Keratinocyte (primary cell): ENCODE measurements at regions not wholly inside any gene's neighbourhood (a gene's known extent, or its start where the extent isn't known, plus 50 kb on each side); places are given as distances from the start of the nearest gene placed in this dataset.

ENCODE experiments used
- DNase-seq: peaks from one replicate; pipeline ENCODE4 v3.0.0-alpha.2; 2011; ENCODE audit warnings: low read depth, missing footprints, low spot score
- FAIRE-seq: peaks from 2 replicates; lab custom pipeline; 2011; peaks lifted over from hg19 to GRCh38; lab: Jason Lieb, UNC
- H2AFZ ChIP-seq: 2 replicates; pipeline ENCODE4 v1.6.0; 2012; ENCODE audit warnings: low read length, control low read depth, inconsistent platforms; ENCODE audit not compliant: control insufficient read depth
- H3K27ac ChIP-seq: 2 replicates; pipeline ENCODE4 v1.5.1; 2011; ENCODE audit warnings: low read length; ENCODE audit not compliant: control insufficient read depth, insufficient read depth
- H3K27me3 ChIP-seq: 3 replicates; pipeline ENCODE4 v1.6.0; 2011; ENCODE audit warnings: low read length; ENCODE audit not compliant: control insufficient read depth, insufficient read depth; ENCODE audit errors: extremely low read depth
- H3K36me3 ChIP-seq, 2 experiments: 2 replicates in 1 of 2; 3 replicates in 1 of 2; pipeline ENCODE4 v1.5.1; 2011; ENCODE audit warnings: low read length in 2 of 2, mild to moderate bottlenecking in 1 of 2; ENCODE audit not compliant: control insufficient read depth in 2 of 2, insufficient read depth in 2 of 2; ENCODE audit errors: extremely low read depth in 1 of 2
- H3K4me1 ChIP-seq: 3 replicates; pipeline ENCODE4 v1.5.1; 2011; ENCODE audit warnings: low read length; ENCODE audit not compliant: control insufficient read depth, insufficient read depth; ENCODE audit errors: extremely low read depth
- H3K4me2 ChIP-seq: 3 replicates; pipeline ENCODE4 v1.6.0; 2011; ENCODE audit warnings: low read depth, low read length; ENCODE audit not compliant: control insufficient read depth, insufficient read depth; ENCODE audit errors: extremely low read depth
- H3K4me3 ChIP-seq, 3 experiments: fragments of 200-600 bp in 1 of 3; sonication (generic) in 1 of 3; 2 replicates in 2 of 3; 3 replicates in 1 of 3; pipeline ENCODE4 v1.5.1; 2011 to 2016; ENCODE audit warnings: low read length in 3 of 3, mild to moderate bottlenecking in 3 of 3, control low read depth in 2 of 3, inconsistent platforms in 1 of 3, low read depth in 1 of 3, mixed read lengths in 1 of 3, mixed run types in 1 of 3, moderate library complexity in 1 of 3; ENCODE audit not compliant: control insufficient read depth in 2 of 3, insufficient read depth in 2 of 3; ENCODE audit errors: extremely low read depth in 1 of 3
- H3K79me2 ChIP-seq: 2 replicates; pipeline ENCODE4 v1.6.0; 2012; ENCODE audit warnings: low read length; ENCODE audit not compliant: control insufficient read depth, insufficient read depth
- H3K9ac ChIP-seq: 3 replicates; pipeline ENCODE4 v1.6.0; 2011; ENCODE audit warnings: low read length; ENCODE audit not compliant: control insufficient read depth, insufficient read depth; ENCODE audit errors: extremely low read depth
- H3K9me1 ChIP-seq: 3 replicates; pipeline ENCODE4 v1.6.0; 2011; ENCODE audit warnings: low read length; ENCODE audit not compliant: control insufficient read depth, insufficient read depth; ENCODE audit errors: extremely low read depth
- H3K9me3 ChIP-seq: 2 replicates; pipeline ENCODE4 v1.5.1; 2012; ENCODE audit warnings: low read depth, low read length; ENCODE audit not compliant: control insufficient read depth
- H4K20me1 ChIP-seq: 3 replicates; pipeline ENCODE4 v1.6.0; 2011; ENCODE audit warnings: low read length; ENCODE audit not compliant: control insufficient read depth, insufficient read depth; ENCODE audit errors: extremely low read depth
- EZH2 ChIP-seq: IDR thresholded peaks from one replicate; pipeline ENCODE4 v1.6.1; 2012; ENCODE audit warnings: inconsistent platforms, mild to moderate bottlenecking, low read length, moderate library complexity
- dilution Hi-C: fragments of 300-500 bp; cut with MboI; formaldehyde crosslinking; loops from one replicate; pipeline ENCODE4 v1.7.0; 2020; ENCODE audit warnings: low sequenced_read_pairs; ENCODE audit not compliant: extremely low pct_ligation_motif_present
- TF ChIP-seq, protein P1 (sequence below), 3 experiments: IDR thresholded peaks in 1 of 3; conservative IDR thresholded peaks in 1 of 3; optimal IDR thresholded peaks in 1 of 3; 2 replicates in 2 of 3; 3 replicates in 1 of 3; pipeline versions ENCODE3 to v1.5.1; 2011; ENCODE audit warnings: low read length in 3 of 3, mild to moderate bottlenecking in 3 of 3, moderate library complexity in 2 of 3, control low read depth in 1 of 3, inconsistent platforms in 1 of 3; ENCODE audit not compliant: insufficient read depth in 2 of 3; ENCODE audit errors: extremely low read depth in 1 of 3

DNA sequence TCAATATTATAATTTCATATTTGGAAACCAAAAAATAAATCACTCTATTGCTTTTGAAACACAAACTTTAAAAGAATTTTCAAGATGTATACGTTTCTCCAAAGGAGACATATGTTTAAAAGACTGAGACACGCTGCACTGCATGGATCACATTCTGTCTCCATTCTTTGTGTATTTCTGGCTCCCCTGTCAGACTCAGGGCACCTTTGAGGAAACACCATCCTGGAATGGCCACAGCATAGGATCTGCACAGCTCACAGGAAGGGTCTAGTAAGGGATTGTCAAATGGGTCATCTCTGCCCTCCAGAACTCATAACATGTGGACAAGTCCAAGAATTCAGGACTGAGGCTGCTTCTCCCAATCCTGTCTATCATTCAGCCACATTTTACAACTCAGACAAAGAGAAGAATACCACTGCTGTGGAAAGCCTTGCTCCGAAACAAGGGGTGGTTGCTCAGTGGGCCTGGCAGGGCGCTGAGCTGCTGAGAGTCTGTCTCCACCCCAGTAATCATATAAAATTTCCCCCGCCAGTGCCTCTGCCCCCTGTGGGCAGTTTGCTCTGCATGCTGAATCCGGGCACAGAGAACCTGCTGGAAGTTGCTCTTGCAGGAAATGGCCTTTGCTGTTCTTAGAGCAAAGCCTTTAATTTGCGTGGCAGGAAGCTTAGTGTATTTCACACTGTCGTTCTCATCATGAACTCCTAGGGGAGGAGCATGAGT lies 85.3 kb upstream of the KLHL29 start:
- FAIRE-seq (no peak), DNase-seq (no peak)
- Histone ChIP-seq H3K9ac (no peak overlapping the region), H3K36me3 (no peaks in the 10 kb centered on the region), H3K4me3 (no peak overlapping the region), H3K4me2 (no peak overlapping the region), H4K20me1 (no peaks in the 10 kb centered on the region), H3K27me3 (no peaks in the 10 kb centered on the region), H3K9me1 (no peaks in the 10 kb centered on the region), H3K79me2 (no peaks in the 10 kb centered on the region), H3K27ac (no peak overlapping the region), H2AFZ (no peak overlapping the region), H3K4me1 (no peaks in the 10 kb centered on the region), H3K9me3 (no peaks in the 10 kb centered on the region)
- TF ChIP-seq, protein P1, sequence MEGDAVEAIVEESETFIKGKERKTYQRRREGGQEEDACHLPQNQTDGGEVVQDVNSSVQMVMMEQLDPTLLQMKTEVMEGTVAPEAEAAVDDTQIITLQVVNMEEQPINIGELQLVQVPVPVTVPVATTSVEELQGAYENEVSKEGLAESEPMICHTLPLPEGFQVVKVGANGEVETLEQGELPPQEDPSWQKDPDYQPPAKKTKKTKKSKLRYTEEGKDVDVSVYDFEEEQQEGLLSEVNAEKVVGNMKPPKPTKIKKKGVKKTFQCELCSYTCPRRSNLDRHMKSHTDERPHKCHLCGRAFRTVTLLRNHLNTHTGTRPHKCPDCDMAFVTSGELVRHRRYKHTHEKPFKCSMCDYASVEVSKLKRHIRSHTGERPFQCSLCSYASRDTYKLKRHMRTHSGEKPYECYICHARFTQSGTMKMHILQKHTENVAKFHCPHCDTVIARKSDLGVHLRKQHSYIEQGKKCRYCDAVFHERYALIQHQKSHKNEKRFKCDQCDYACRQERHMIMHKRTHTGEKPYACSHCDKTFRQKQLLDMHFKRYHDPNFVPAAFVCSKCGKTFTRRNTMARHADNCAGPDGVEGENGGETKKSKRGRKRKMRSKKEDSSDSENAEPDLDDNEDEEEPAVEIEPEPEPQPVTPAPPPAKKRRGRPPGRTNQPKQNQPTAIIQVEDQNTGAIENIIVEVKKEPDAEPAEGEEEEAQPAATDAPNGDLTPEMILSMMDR (optimal IDR thresholded peaks at IDR 0.05 in 1 of 3, IDR thresholded peaks at IDR 0.05 in 1 of 3, conservative IDR thresholded peaks at IDR 0.05 in 1 of 3; ENCODE audit: extremely low read depth in 1 of 3, insufficient read depth in 2 of 3, low read length in 3 of 3), result no peak
- no peak for TF ChIP-seq EZH2
- dilution Hi-C loops, result no loop called here

- H3K27me3 ChIP-seq, result peaks cover 3% of the 10 kb centered on the region
- H3K36me3 ChIP-seq, result no peaks in the 10 kb centered on the region
- no peak for FAIRE-seq
- no peak overlapping the region for H2AFZ ChIP-seq
- H3K9me1 ChIP-seq, result no peaks in the 10 kb centered on the region
- no peaks in the 10 kb centered on the region for H3K4me1 ChIP-seq
- DNase-seq, result no peak
- no peaks in the 10 kb centered on the region for H3K79me2 ChIP-seq
- TF ChIP-seq EZH2, result no peak
- TF ChIP-seq, protein P1 (optimal IDR thresholded peaks at IDR 0.05 in 1 of 3, IDR thresholded peaks at IDR 0.05 in 1 of 3, conservative IDR thresholded peaks at IDR 0.05 in 1 of 3; ENCODE audit: extremely low read depth in 1 of 3, insufficient read depth in 2 of 3, low read length in 3 of 3), result no peak
- dilution Hi-C loops, result no loop called here
- H3K4me2 ChIP-seq, result no peak overlapping the region
- H3K9ac ChIP-seq, result no peak overlapping the region
- H3K4me3 ChIP-seq, result no peak overlapping the region
- no peaks in the 10 kb centered on the region for H4K20me1 ChIP-seq
- no peak overlapping the region for H3K27ac ChIP-seq
- no peaks in the 10 kb centered on the region for H3K9me3 ChIP-seq
These were observed 83.8 kb upstream of the KLHL29 start for GRCh38 chr2:23301136-23301535.
